Smooth muscle cell (in vitro differentiated cells): ENCODE measurements at regions not wholly inside any gene's neighbourhood (a gene's known extent, or its start where the extent isn't known, plus 50 kb on each side); places are given as distances from the start of the nearest gene placed in this dataset.

ENCODE experiments used
- DNase-seq: peaks from one replicate; lab custom pipeline; 2025; ENCODE audit not compliant: unreplicated experiment; lab: John Stamatoyannopoulos, UW
- H2AFZ ChIP-seq: fragments of 200-600 bp; sonication (generic); 2 replicates; pipeline ENCODE4 v1.6.0; 2016; ENCODE audit warnings: antibody characterized with exemption, low read depth, mild to moderate bottlenecking
- H3F3A ChIP-seq: fragments of 200-600 bp; sonication (generic); 2 replicates; pipeline ENCODE4 v1.6.0; 2017; ENCODE audit warnings: antibody characterized with exemption, low read depth
- H3K27ac ChIP-seq: fragments of 200-600 bp; sonication (generic); 2 replicates; pipeline ENCODE4 v1.5.1; 2016; ENCODE audit warnings: low read depth, mild to moderate bottlenecking
- H3K27me3 ChIP-seq: fragments of 200-600 bp; sonication (generic); 2 replicates; pipeline ENCODE4 v1.6.1; 2016; ENCODE audit warnings: low read depth, mild to moderate bottlenecking
- H3K36me3 ChIP-seq: fragments of 200-600 bp; sonication (generic); 2 replicates; pipeline ENCODE4 v1.5.1; 2016; ENCODE audit warnings: low read depth
- H3K4me1 ChIP-seq: fragments of 200-600 bp; sonication (generic); 2 replicates; pipeline ENCODE4 v1.5.1; 2016; ENCODE audit warnings: low read depth
- H3K4me2 ChIP-seq: fragments of 200-600 bp; sonication (generic); 2 replicates; pipeline ENCODE4 v1.6.0; 2016; ENCODE audit warnings: mild to moderate bottlenecking
- H3K4me3 ChIP-seq: fragments of 200-600 bp; sonication (generic); 2 replicates; pipeline ENCODE4 v1.5.1; 2016; ENCODE audit warnings: mild to moderate bottlenecking
- H3K79me2 ChIP-seq: fragments of 200-600 bp; sonication (generic); 2 replicates; pipeline ENCODE4 v1.6.0; 2016; ENCODE audit warnings: low read depth, mild to moderate bottlenecking
- H3K9ac ChIP-seq: fragments of 200-600 bp; sonication (generic); 2 replicates; pipeline ENCODE4 v1.6.0; 2016; ENCODE audit warnings: low read depth
- H3K9me3 ChIP-seq: fragments of 200-600 bp; sonication (generic); replicated peaks from 2 replicates; pipeline ENCODE4 v1.5.1; 2016; ENCODE audit warnings: low read depth
- H4K20me1 ChIP-seq: fragments of 200-600 bp; sonication (generic); 2 replicates; pipeline ENCODE4 v1.6.0; 2016; ENCODE audit warnings: low read depth
- CTCF ChIP-seq: fragments of 200-600 bp; sonication (generic); IDR thresholded peaks from 2 replicates; pipeline ENCODE4 v1.5.1; 2017; ENCODE audit warnings: borderline replicate concordance, mild to moderate bottlenecking, antibody characterized with exemption; ENCODE audit not compliant: insufficient read depth, poor library complexity, severe bottlenecking
- WGBS: methylation state at CpG from one replicate; pipeline ENCODE4 v1.1.7; 2016; ENCODE audit warnings: low lambda C conversion rate; 5-methylcytosine and 5-hydroxymethylcytosine counted together

- Histone ChIP-seq H3F3A (no peaks in the 10 kb centered on the region), H3K79me2 (no peaks in the 10 kb centered on the region), H3K9ac (no peak overlapping the region), H2AFZ (no peak overlapping the region), H3K4me1 (no peaks in the 10 kb centered on the region), H3K27ac (no peak overlapping the region), H3K4me2 (no peak overlapping the region), H3K27me3 (peaks cover 3% of the 10 kb centered on the region), H3K9me3 (no peaks in the 10 kb centered on the region), H3K4me3 (no peak overlapping the region), H4K20me1 (no peaks in the 10 kb centered on the region), H3K36me3 (no peaks in the 10 kb centered on the region)
- WGBS, result 86% methylated on average over 8 of the region's 8 CpGs
- no peak for DNase-seq
- TF ChIP-seq CTCF, result no peak
Measured at GRCh38 chr2:890214-890613, 60.4 kb upstream of the SNTG2 start.

GRCh38 chr2:888906-889566 is 61.6 kb upstream of the SNTG2 start:
- no peak for DNase-seq
- no peaks in the 10 kb centered on the region for H3K9me3 ChIP-seq
- 88% methylated on average over 14 of the region's 14 CpGs for WGBS

GRCh38 chr2:888211-888801 is 62.3 kb upstream of the SNTG2 start:
- Histone ChIP-seq H3K27ac (no peak overlapping the region), H3K36me3 (no peaks in the 10 kb centered on the region), H3K4me1 (no peaks in the 10 kb centered on the region), H3K9me3 (no peaks in the 10 kb centered on the region), H3K27me3 (peaks cover 19% of the 10 kb centered on the region), H3F3A (no peaks in the 10 kb centered on the region), H3K4me2 (no peak overlapping the region), H3K79me2 (no peaks in the 10 kb centered on the region), H2AFZ (no peak overlapping the region), H3K4me3 (no peak overlapping the region), H4K20me1 (no peaks in the 10 kb centered on the region), H3K9ac (no peak overlapping the region)
- no peak for TF ChIP-seq CTCF
- 72% methylated on average over 13 of the region's 13 CpGs for WGBS
- DNase-seq, result no peak

More at GRCh38 chr2:888906-889566, 61.6 kb upstream of the SNTG2 start:
- no peaks in the 10 kb centered on the region for H3K36me3 ChIP-seq
- H2AFZ ChIP-seq, result no peak overlapping the region
- H3F3A ChIP-seq, result no peaks in the 10 kb centered on the region
- H3K4me3 ChIP-seq, result no peak overlapping the region
- no peak overlapping the region for H3K9ac ChIP-seq
- no peaks in the 10 kb centered on the region for H4K20me1 ChIP-seq
- no peak overlapping the region for H3K27ac ChIP-seq
- H3K79me2 ChIP-seq, result no peaks in the 10 kb centered on the region
- no peak overlapping the region for H3K4me2 ChIP-seq
- peaks cover 13% of the 10 kb centered on the region for H3K27me3 ChIP-seq
- H3K4me1 ChIP-seq, result no peaks in the 10 kb centered on the region
- TF ChIP-seq CTCF, result no peak

- Histone ChIP-seq H3K9me3 (no peaks in the 10 kb centered on the region), H3K9ac (no peak overlapping the region), H3K27me3 (peaks cover 26% of the 10 kb centered on the region), H3K36me3 (no peaks in the 10 kb centered on the region), H3K4me3 (no peak overlapping the region), H3K79me2 (no peaks in the 10 kb centered on the region), H3K27ac (no peak overlapping the region), H3K4me2 (no peak overlapping the region), H4K20me1 (no peaks in the 10 kb centered on the region), H3F3A (no peaks in the 10 kb centered on the region), H3K4me1 (no peaks in the 10 kb centered on the region), H2AFZ (no peak overlapping the region)
- no peak for DNase-seq
- TF ChIP-seq CTCF, result no peak
- WGBS, result 92% methylated on average over 6 of the region's 6 CpGs
Measured at GRCh38 chr2:887639-888038, 63.0 kb upstream of the SNTG2 start.
